ENCODE measurements at regions not wholly inside any gene's neighbourhood (a gene's known extent, or its start where the extent isn't known, plus 50 kb on each side); places are given as distances from the start of the nearest gene placed in this dataset.
A peak's percentile ranks its signal among the peaks of the same experiment; 100 is the strongest.

DNA sequence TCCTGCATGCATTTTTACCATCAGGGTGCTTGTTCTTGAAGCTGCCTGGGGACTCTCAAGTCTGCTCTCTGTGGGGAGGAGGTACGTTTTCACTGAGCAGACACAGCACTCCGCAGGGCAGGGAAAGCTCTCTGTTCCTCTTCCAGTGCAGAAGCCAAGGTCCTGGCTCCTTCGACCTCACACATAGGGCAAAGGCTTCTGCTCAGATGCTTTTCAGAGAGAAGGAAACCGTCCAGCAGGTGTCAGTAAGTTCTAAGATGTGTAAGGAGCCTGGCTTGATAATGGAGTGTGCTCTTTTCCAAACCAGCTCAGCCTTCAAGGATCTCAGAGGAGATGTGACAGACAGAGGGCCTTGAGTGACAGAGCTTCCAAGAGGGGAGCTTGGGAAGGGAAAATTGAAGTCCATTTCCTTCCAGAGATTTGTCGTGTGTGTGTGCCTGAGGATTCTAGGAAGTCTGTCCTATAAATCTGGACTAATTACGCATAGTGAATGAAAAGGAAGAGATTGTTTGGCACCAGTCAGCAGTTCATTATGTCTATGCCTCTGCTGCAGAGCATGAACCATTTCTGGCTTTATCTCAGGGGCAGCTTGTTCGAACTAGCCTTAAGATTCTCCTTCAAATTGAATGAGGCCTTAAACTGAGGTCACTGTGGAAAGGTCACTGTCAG, 67.3 kb upstream of the UPP2 start:
- no peak overlapping the region for H3K4me3 ChIP-seq (ENCODE audit: low read depth, poor library complexity, severe bottlenecking)
- intact Hi-C loops (cut with DNase I; ENCODE audit: low total_unique reads): no loop called here
- no peak for DNase-seq (ENCODE audit: low spot score in 2 of 2)
- no peak for TF ChIP-seq POLR2A (IDR thresholded peaks at IDR 0.05)
- TF ChIP-seq, protein P1, sequence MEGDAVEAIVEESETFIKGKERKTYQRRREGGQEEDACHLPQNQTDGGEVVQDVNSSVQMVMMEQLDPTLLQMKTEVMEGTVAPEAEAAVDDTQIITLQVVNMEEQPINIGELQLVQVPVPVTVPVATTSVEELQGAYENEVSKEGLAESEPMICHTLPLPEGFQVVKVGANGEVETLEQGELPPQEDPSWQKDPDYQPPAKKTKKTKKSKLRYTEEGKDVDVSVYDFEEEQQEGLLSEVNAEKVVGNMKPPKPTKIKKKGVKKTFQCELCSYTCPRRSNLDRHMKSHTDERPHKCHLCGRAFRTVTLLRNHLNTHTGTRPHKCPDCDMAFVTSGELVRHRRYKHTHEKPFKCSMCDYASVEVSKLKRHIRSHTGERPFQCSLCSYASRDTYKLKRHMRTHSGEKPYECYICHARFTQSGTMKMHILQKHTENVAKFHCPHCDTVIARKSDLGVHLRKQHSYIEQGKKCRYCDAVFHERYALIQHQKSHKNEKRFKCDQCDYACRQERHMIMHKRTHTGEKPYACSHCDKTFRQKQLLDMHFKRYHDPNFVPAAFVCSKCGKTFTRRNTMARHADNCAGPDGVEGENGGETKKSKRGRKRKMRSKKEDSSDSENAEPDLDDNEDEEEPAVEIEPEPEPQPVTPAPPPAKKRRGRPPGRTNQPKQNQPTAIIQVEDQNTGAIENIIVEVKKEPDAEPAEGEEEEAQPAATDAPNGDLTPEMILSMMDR (IDR thresholded peaks at IDR 0.05): no peak
- 42 to 43% methylated on average over 7 of the region's 7 CpGs for WGBS, 2 donors

DNA sequence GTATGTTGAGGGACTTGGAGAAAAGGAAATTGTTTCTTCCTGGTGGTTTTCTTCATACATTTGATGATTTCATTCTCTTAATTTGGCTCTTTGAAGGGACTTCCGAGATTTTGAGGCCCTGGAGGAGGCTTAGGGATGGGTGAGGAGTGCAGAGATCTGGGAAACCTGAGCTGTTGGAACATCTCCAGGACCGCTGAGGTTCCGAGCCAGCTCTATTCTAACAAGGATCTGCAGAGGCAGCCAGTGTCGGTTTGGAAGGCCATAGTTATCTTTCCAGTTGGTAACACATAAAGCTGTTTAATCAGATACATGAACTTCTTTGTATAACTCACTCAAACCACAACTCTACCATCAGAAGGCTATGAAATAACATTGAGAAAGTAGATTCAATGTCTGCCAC, 70.3 kb upstream of the UPP2 start:
- DNase-seq (ENCODE audit: low spot score in 2 of 2): no peak
- WGBS, 2 donors: 52 to 63% methylated on average over 4 of the region's 4 CpGs
- intact Hi-C loops (cut with DNase I; ENCODE audit: low total_unique reads): no loop called here

GRCh38 chr2:158025255-158025996, 76.2 kb upstream of the UPP2 start:
- H3K4me3 ChIP-seq (ENCODE audit: low read depth, poor library complexity, severe bottlenecking): no peak overlapping the region
- intact Hi-C loops (cut with DNase I; ENCODE audit: low total_unique reads): loop anchor here (5.0 kb wide), 1 partner anchor 727 kb away; no protein-coding TSS in a partner anchor
- 72 to 77% methylated on average over 11 of the region's 11 CpGs for WGBS, 2 donors
- no peak for DNase-seq (ENCODE audit: low spot score in 2 of 2)
- no peak for TF ChIP-seq POLR2A (IDR thresholded peaks at IDR 0.05)
- TF ChIP-seq, protein P1 (IDR thresholded peaks at IDR 0.05): no peak

More for the DNA sequence above, 70.3 kb upstream of the UPP2 start:
- TF ChIP-seq, protein P1 (IDR thresholded peaks at IDR 0.05): no peak
- no peak for TF ChIP-seq POLR2A (IDR thresholded peaks at IDR 0.05)
- H3K4me3 ChIP-seq (ENCODE audit: low read depth, poor library complexity, severe bottlenecking): no peak overlapping the region

DNA sequence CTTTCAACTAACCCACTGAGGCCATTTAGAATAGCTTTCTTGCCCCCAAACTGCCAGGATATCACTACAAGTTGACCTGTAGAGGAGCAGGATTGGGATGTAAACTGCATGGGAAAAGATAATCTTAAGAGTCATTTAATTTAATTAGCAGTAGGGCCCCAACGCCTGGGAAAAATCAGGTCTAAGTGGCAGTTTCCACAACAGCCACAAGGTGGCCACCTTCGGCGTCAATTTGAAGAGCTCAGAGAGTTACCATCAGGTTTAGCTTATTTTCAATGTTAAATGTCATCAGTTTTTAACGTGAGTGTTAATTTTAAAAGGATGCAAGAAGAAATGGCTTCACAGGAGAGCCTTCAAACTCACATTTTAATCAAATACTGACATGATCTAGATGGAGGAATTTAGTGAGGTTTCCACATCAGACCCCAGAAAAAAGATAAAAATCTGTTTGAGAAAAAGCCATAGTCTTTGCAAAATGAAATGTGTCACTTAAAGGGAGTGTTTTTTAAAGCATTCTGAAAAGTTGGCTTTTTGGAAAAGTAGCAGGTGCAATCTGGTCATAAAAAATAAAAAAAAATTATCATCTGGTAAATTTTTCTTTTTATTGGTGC, 77.3 kb upstream of the UPP2 start:
- TF ChIP-seq, protein P1 (IDR thresholded peaks at IDR 0.05): no peak
- TF ChIP-seq POLR2A (IDR thresholded peaks at IDR 0.05): no peak
- peak in 1 of 2 donors; percentile 35 for DNase-seq (ENCODE audit: low spot score in 2 of 2)
- H3K4me3 ChIP-seq (ENCODE audit: low read depth, poor library complexity, severe bottlenecking): no peak overlapping the region
- intact Hi-C loops (cut with DNase I; ENCODE audit: low total_unique reads): no loop called here
- 1 to 2% methylated on average over 4 of the region's 4 CpGs for WGBS, 2 donors

- WGBS, 2 donors: 75 to 97% methylated on average over 1 of the region's 1 CpG
- intact Hi-C loops (cut with DNase I; ENCODE audit: low total_unique reads): no loop called here
- TF ChIP-seq, protein P1 (IDR thresholded peaks at IDR 0.05): no peak
- no peak for TF ChIP-seq POLR2A (IDR thresholded peaks at IDR 0.05)
- DNase-seq (ENCODE audit: low spot score in 2 of 2): no peak
- H3K4me3 ChIP-seq (ENCODE audit: low read depth, poor library complexity, severe bottlenecking): no peak overlapping the region
These were observed 78.8 kb upstream of the UPP2 start for GRCh38 chr2:158022888-158023287.

Data from lower leg skin (tissue), 4 donors.